Breast epithelium (tissue), 3 donors: ENCODE measurements at regions not wholly inside any gene's neighbourhood (a gene's known extent, or its start where the extent isn't known, plus 50 kb on each side); places are given as distances from the start of the nearest gene placed in this dataset.

Source experiments
- POLR2A ChIP-seq: fragments of 450-650 bp; IDR thresholded peaks from one replicate; pipeline ENCODE4 v1.6.1; 2016; ENCODE audit warnings: antibody characterized with exemption, mild to moderate bottlenecking, moderate library complexity
- POLR2AphosphoS5 ChIP-seq, 3 donors: sonication (generic); formaldehyde crosslinking; IDR thresholded peaks; one replicate each; pipeline ENCODE4 v1.6.1; 2017; ENCODE audit warnings: antibody characterized with exemption in 3 of 3
- TF ChIP-seq, protein P1 (sequence below), 3 donors: fragments of 450-650 bp; IDR thresholded peaks; one replicate each; pipeline ENCODE4 v1.5.1; 2016 to 2017; ENCODE audit warnings: antibody characterized with exemption in 3 of 3, mild to moderate bottlenecking in 3 of 3, moderate library complexity in 3 of 3

GRCh38 chr10:128602183-128602582, 476.0 kb upstream of the MKI67 start:
- TF ChIP-seq POLR2AphosphoS5 (IDR thresholded peaks at IDR 0.05), result no peak
- TF ChIP-seq, protein P1, sequence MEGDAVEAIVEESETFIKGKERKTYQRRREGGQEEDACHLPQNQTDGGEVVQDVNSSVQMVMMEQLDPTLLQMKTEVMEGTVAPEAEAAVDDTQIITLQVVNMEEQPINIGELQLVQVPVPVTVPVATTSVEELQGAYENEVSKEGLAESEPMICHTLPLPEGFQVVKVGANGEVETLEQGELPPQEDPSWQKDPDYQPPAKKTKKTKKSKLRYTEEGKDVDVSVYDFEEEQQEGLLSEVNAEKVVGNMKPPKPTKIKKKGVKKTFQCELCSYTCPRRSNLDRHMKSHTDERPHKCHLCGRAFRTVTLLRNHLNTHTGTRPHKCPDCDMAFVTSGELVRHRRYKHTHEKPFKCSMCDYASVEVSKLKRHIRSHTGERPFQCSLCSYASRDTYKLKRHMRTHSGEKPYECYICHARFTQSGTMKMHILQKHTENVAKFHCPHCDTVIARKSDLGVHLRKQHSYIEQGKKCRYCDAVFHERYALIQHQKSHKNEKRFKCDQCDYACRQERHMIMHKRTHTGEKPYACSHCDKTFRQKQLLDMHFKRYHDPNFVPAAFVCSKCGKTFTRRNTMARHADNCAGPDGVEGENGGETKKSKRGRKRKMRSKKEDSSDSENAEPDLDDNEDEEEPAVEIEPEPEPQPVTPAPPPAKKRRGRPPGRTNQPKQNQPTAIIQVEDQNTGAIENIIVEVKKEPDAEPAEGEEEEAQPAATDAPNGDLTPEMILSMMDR (IDR thresholded peaks at IDR 0.05), result no peak
- TF ChIP-seq POLR2A, result no peak
